ENCODE measurements at regions not wholly inside any gene's neighbourhood (a gene's known extent, or its start where the extent isn't known, plus 50 kb on each side); places are given as distances from the start of the nearest gene placed in this dataset.

- TF ChIP-seq CTCF (IDR thresholded peaks at IDR 0.05) (no peak), USF2 (IDR thresholded peaks at IDR 0.05; ENCODE audit: borderline replicate concordance, low read depth, low read length) (no peak), GATA2 (CRISPR knock-in tag; IDR thresholded peaks at IDR 0.05) (no peak), EZH2phosphoT487 (IDR thresholded peaks at IDR 0.05; ENCODE audit: borderline replicate concordance, low read depth) (no peak), CHD2 (IDR thresholded peaks at IDR 0.05; ENCODE audit: low read length, partially characterized antibody) (no peak), PBX3 (IDR thresholded peaks at IDR 0.05) (no peak), RFX5 (IDR thresholded peaks at IDR 0.05; ENCODE audit: low read length) (no peak), MXI1 (IDR thresholded peaks at IDR 0.05; ENCODE audit: low read depth, low read length) (no peak), POLR2AphosphoS5 (IDR thresholded peaks at IDR 0.05; ENCODE audit: low read depth, low read length) (no peak)
Measured at GRCh38 chr1:68916221-68916902, 419.5 kb upstream of the DEPDC1 start (continued).

GRCh38 chr1:68917456-68917855 lies 420.6 kb upstream of the DEPDC1 start:
- Histone ChIP-seq H3F3A (replicated peaks; ENCODE audit: insufficient read depth) (no peaks in the 10 kb centered on the region), H3K27ac (ENCODE audit: low read depth in 2 of 2, low read length in 1 of 2) (no peak overlapping the region), H3K27me3 (ENCODE audit: insufficient read depth) (no peaks in the 10 kb centered on the region), H3K9me3 (no peaks in the 10 kb centered on the region), H3K4me2 (no peak overlapping the region), H3K9me2 (no peaks in the 10 kb centered on the region), H3K36me3 (replicated peaks in 1 of 2; ENCODE audit: control insufficient read depth in 1 of 2, insufficient read depth in 2 of 2, low read length in 1 of 2) (no peaks in the 10 kb centered on the region), H3K4me3 (ENCODE audit: low read depth in 2 of 2, low read length in 1 of 2) (no peak overlapping the region), H3K9ac (no peak overlapping the region), H2AFZ (ENCODE audit: low read depth) (no peak overlapping the region), H4K20me1 (ENCODE audit: insufficient read depth) (no peaks in the 10 kb centered on the region), H3K79me2 (ENCODE audit: insufficient read depth) (no peaks in the 10 kb centered on the region), H3K4me1 (ENCODE audit: control insufficient read depth in 1 of 2, insufficient read depth in 2 of 2, low read depth in 1 of 2, low read length in 1 of 2) (no peaks in the 10 kb centered on the region)
- CTCF ChIA-PET: no interaction called here
- DNase-seq: no peak
- TF ChIP-seq NFIC (IDR thresholded peaks at IDR 0.05; ENCODE audit: borderline replicate concordance): no peak
- no peak for TF ChIP-seq CTCF (IDR thresholded peaks at IDR 0.05)
- no peak for TF ChIP-seq PBX3 (IDR thresholded peaks at IDR 0.05)
- TF ChIP-seq RXRA (IDR thresholded peaks at IDR 0.05; ENCODE audit: borderline replicate concordance, low read depth): no peak
- no peak for TF ChIP-seq GABPA (IDR thresholded peaks at IDR 0.05; ENCODE audit: low read depth)
- TF ChIP-seq GATA2 (CRISPR knock-in tag; IDR thresholded peaks at IDR 0.05): no peak
- no peak for TF ChIP-seq EP300 (IDR thresholded peaks at IDR 0.05; ENCODE audit: borderline replicate concordance in 1 of 2, low read depth in 1 of 2, low read length in 1 of 2)
- no peak for TF ChIP-seq TCF12 (IDR thresholded peaks at IDR 0.05)
- TF ChIP-seq ZBTB33 (IDR thresholded peaks at IDR 0.05; ENCODE audit: borderline replicate concordance, low read depth): no peak
- no peak for TF ChIP-seq RFX5 (IDR thresholded peaks at IDR 0.05; ENCODE audit: low read length)
- no peak for TF ChIP-seq RCOR1 (IDR thresholded peaks at IDR 0.05; ENCODE audit: low read length)
- POLR2A ChIA-PET: no interaction called here
- WGBS (ENCODE audit: low lambda C conversion rate): 25% methylated on average over 5 of the region's 5 CpGs

Data from SK-N-SH (cell line).